ENCODE measurements at regions not wholly inside any gene's neighbourhood (a gene's known extent, or its start where the extent isn't known, plus 50 kb on each side); places are given as distances from the start of the nearest gene placed in this dataset.
A peak's percentile ranks its signal among the peaks of the same experiment; 100 is the strongest.

DNA sequence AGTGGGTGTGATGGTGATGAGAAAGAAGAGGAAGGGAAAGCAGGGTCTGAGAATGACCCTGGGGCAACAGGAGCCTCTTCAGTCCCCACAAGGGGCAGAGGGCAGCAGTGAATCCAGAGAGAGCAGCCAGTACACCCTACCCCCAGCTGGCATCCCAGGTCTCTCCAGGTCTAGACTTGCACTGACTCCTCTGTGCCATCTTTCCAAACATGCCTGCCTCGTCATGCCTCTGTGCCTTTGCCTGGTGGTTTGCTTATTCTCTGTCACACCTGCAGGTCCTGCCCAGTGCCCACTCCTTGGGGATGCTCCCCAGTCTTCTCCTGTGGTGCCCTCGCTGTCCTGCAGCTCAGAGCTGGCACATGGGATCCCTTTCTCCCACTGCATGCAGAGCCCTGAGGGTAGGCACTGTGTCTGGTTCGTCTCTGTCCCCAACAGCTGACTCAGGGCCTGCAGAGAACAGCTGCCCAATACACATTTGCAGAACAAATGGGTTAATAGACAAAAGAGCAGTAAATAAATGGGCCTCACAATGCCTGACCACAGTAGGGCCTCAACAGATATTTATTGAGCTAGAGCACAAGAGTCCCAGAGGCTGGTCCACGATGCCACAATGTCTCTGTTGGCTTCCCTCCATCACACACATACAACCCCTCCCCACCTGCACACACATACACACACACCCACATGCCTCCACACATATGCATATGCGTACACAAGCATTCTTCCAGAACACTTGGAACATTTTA, 89.8 kb downstream of the HS1BP3 start:
- no peak for TF ChIP-seq CTCF (IDR thresholded peaks at IDR 0.05; ENCODE audit: unreplicated experiment)
- Mint-ChIP-seq H3K27ac (ENCODE audit: low read depth, unreplicated experiment) (no peak overlapping the region), H3K9me3 (ENCODE audit: unreplicated experiment) (no peaks in the 10 kb centered on the region), H3K4me1 (ENCODE audit: insufficient read depth, unreplicated experiment) (peaks cover 17% of the 10 kb centered on the region), H3K4me3 (ENCODE audit: unreplicated experiment) (no peak overlapping the region), H3K36me3 (ENCODE audit: insufficient read depth, unreplicated experiment) (no peaks in the 10 kb centered on the region), H3K27me3 (ENCODE audit: insufficient read depth, unreplicated experiment) (no peaks in the 10 kb centered on the region)
- ChIA-PET POLR2A (interaction anchor here (0.7 to 1.3 kb wide), 2 partner anchors 13 to 17 kb away, joined by 3 to 6 read pairs; no protein-coding TSS in a partner anchor), CTCF (interaction anchor here (0.6 to 1.4 kb wide), 2 partner anchors 100 to 113 kb away, joined by 3 to 5 read pairs; no protein-coding TSS in a partner anchor)
- BruUV-seq (replicated peaks), result no TSS peak
- peak; percentile 57 for DNase-seq (ENCODE audit: unreplicated experiment)
- intact Hi-C loops (cut with micrococcal nuclease), result no loop called here

- Mint-ChIP-seq H3K4me3 (ENCODE audit: unreplicated experiment) (no peak overlapping the region), H3K27me3 (ENCODE audit: insufficient read depth, unreplicated experiment) (no peaks in the 10 kb centered on the region), H3K4me1 (ENCODE audit: insufficient read depth, unreplicated experiment) (peaks cover 17% of the 10 kb centered on the region), H3K9me3 (ENCODE audit: unreplicated experiment) (no peaks in the 10 kb centered on the region), H3K27ac (ENCODE audit: low read depth, unreplicated experiment) (no peak overlapping the region), H3K36me3 (ENCODE audit: insufficient read depth, unreplicated experiment) (no peaks in the 10 kb centered on the region)
- ChIA-PET CTCF (interaction anchor here (0.6 to 1.4 kb wide), 2 partner anchors 99 to 113 kb away, joined by 3 to 5 read pairs; no protein-coding TSS in a partner anchor), POLR2A (interaction anchor here (0.7 to 1.3 kb wide), 3 partner anchors 13 to 16 kb away, joined by 3 to 6 read pairs (median 3); no protein-coding TSS in a partner anchor)
- BruUV-seq (replicated peaks), result no TSS peak
- peak; percentile 72 for DNase-seq (ENCODE audit: unreplicated experiment)
- no peak for TF ChIP-seq CTCF (IDR thresholded peaks at IDR 0.05; ENCODE audit: unreplicated experiment)
- intact Hi-C loops (cut with micrococcal nuclease), result no loop called here
Measured at GRCh38 chr2:20561637-20562454, 89.1 kb downstream of the HS1BP3 start.

- Mint-ChIP-seq H3K27me3 (ENCODE audit: insufficient read depth, unreplicated experiment) (no peaks in the 10 kb centered on the region), H3K9me3 (ENCODE audit: unreplicated experiment) (no peaks in the 10 kb centered on the region), H3K4me1 (ENCODE audit: insufficient read depth, unreplicated experiment) (peaks cover 17% of the 10 kb centered on the region), H3K36me3 (ENCODE audit: insufficient read depth, unreplicated experiment) (no peaks in the 10 kb centered on the region), H3K4me3 (ENCODE audit: unreplicated experiment) (no peak overlapping the region), H3K27ac (ENCODE audit: low read depth, unreplicated experiment) (no peak overlapping the region)
- no peak for TF ChIP-seq CTCF (IDR thresholded peaks at IDR 0.05; ENCODE audit: unreplicated experiment)
- intact Hi-C loops (cut with micrococcal nuclease), result no loop called here
- BruUV-seq (replicated peaks), result no TSS peak
- POLR2A ChIA-PET, result interaction anchor here (0.7 to 1.0 kb wide), 2 partner anchors 13 to 40 kb away, joined by 3 read pairs; no protein-coding TSS in a partner anchor
- DNase-seq (ENCODE audit: unreplicated experiment), result no peak
- CTCF ChIA-PET, result interaction anchor here (1.0 kb wide), 1 partner anchor 99 kb away, joined by 3 read pairs; no protein-coding TSS in a partner anchor
Measured at GRCh38 chr2:20562540-20563225, 88.2 kb downstream of the HS1BP3 start.

Data from MCF 10A (cell line).